Esophagus muscularis mucosa (tissue), 4 donors: ENCODE measurements at regions not wholly inside any gene's neighbourhood (a gene's known extent, or its start where the extent isn't known, plus 50 kb on each side); places are given as distances from the start of the nearest gene placed in this dataset.

Source experiments
- DNase-seq: peaks from one replicate; pipeline ENCODE4 v3.0.0-alpha.2; 2017; ENCODE audit errors: extremely low spot score
- H3K27ac ChIP-seq, 4 donors: fragments of 200-600 bp; sonication (generic); replicated peaks in 1 of 4; 1 replicate in 3 of 4; 2 replicates in 1 of 4; pipeline ENCODE4 v1.5.1; 2016 to 2019; ENCODE audit warnings: mild to moderate bottlenecking in 1 of 4
- H3K27me3 ChIP-seq, 4 donors: fragments of 200-600 bp; sonication (generic); one replicate each; pipeline versions ENCODE4 v1.5.1 to v1.6.0; 2016 to 2019
- H3K36me3 ChIP-seq, 4 donors: fragments of 200-600 bp; sonication (generic); one replicate each; pipeline ENCODE4 v1.5.1; 2016 to 2019
- H3K4me1 ChIP-seq, 4 donors: fragments of 200-600 bp; sonication (generic); one replicate each; pipeline ENCODE4 v1.5.1; 2016 to 2019
- H3K4me3 ChIP-seq, 4 donors: fragments of 200-600 bp; sonication (generic); 1 replicate in 2 of 4; 2 replicates in 2 of 4; pipeline ENCODE4 v1.5.1; 2016 to 2019; ENCODE audit warnings: mild to moderate bottlenecking in 4 of 4, moderate library complexity in 1 of 4
- H3K9me3 ChIP-seq, 4 donors: fragments of 200-600 bp; sonication (generic); 1 replicate in 3 of 4; 2 replicates in 1 of 4; pipeline ENCODE4 v1.5.1; 2016 to 2019
- EP300 ChIP-seq: sonication (generic); formaldehyde crosslinking; IDR thresholded peaks from one replicate; pipeline ENCODE4 v1.6.1; 2017; ENCODE audit warnings: antibody characterized with exemption
- POLR2A ChIP-seq: fragments of 450-650 bp; IDR thresholded peaks from one replicate; pipeline ENCODE4 v1.6.1; 2017; ENCODE audit warnings: antibody characterized with exemption, moderate library complexity, mild to moderate bottlenecking, low read depth
- POLR2AphosphoS5 ChIP-seq, 2 donors: sonication (generic); formaldehyde crosslinking; IDR thresholded peaks; one replicate each; pipeline ENCODE4 v1.6.1; 2017; ENCODE audit warnings: antibody characterized with exemption in 2 of 2
- WGBS: methylation state at CpG from one replicate; pipeline ENCODE4 v1.1.5; 2018; 5-methylcytosine and 5-hydroxymethylcytosine counted together
- intact Hi-C: fragments of 100-400 bp; cut with DNase I; formaldehyde crosslinking; loops from one replicate; pipeline ENCODE4 v1.15.1; 2023
- TF ChIP-seq, protein P1 (sequence below), 3 experiments: fragments of 200-600 bp in 2 of 3; fragments of 450-650 bp in 1 of 3; sonication (generic) in 2 of 3; IDR thresholded peaks; one replicate each; pipeline ENCODE4 v1.5.1; 2017 to 2019; ENCODE audit warnings: antibody characterized with exemption in 3 of 3, mild to moderate bottlenecking in 2 of 3, moderate library complexity in 1 of 3

DNA sequence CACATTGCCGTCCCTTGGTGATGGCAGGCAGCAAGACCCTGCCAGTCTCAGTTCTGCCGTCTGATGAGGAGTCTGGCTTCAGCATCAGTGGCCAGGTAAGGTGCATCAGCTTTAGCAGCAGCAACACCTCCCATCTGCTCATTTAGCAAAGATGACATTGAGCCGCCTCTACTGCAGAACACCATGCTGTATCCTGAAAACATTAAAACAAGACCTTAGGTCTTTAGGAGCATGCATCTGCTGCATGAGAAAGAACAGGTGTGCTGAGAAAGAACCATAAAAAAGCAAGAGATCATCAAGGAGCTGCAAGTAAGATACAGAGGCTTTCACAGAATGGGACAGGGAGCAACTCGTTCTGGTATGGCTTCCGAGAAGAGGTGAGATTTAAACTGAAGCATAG, 87.5 kb downstream of the SCN11A start:
- Histone ChIP-seq H3K36me3 (no peaks in the 10 kb centered on the region), H3K27ac (no peak overlapping the region), H3K4me3 (no peak overlapping the region), H3K9me3 (no peaks in the 10 kb centered on the region), H3K27me3 (peaks cover 0 to 6% (median 0%) of the 10 kb centered on the region in 4 donors), H3K4me1 (no peaks in the 10 kb centered on the region)
- no peak for TF ChIP-seq EP300
- no peak for TF ChIP-seq POLR2A
- no peak for TF ChIP-seq POLR2AphosphoS5 (IDR thresholded peaks at IDR 0.05)
- TF ChIP-seq, protein P1, sequence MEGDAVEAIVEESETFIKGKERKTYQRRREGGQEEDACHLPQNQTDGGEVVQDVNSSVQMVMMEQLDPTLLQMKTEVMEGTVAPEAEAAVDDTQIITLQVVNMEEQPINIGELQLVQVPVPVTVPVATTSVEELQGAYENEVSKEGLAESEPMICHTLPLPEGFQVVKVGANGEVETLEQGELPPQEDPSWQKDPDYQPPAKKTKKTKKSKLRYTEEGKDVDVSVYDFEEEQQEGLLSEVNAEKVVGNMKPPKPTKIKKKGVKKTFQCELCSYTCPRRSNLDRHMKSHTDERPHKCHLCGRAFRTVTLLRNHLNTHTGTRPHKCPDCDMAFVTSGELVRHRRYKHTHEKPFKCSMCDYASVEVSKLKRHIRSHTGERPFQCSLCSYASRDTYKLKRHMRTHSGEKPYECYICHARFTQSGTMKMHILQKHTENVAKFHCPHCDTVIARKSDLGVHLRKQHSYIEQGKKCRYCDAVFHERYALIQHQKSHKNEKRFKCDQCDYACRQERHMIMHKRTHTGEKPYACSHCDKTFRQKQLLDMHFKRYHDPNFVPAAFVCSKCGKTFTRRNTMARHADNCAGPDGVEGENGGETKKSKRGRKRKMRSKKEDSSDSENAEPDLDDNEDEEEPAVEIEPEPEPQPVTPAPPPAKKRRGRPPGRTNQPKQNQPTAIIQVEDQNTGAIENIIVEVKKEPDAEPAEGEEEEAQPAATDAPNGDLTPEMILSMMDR (IDR thresholded peaks at IDR 0.05), result no peak
- peak; percentile 86 for DNase-seq
- 82% methylated on average over 5 of the region's 5 CpGs for WGBS
- intact Hi-C loops, result no loop called here

DNA sequence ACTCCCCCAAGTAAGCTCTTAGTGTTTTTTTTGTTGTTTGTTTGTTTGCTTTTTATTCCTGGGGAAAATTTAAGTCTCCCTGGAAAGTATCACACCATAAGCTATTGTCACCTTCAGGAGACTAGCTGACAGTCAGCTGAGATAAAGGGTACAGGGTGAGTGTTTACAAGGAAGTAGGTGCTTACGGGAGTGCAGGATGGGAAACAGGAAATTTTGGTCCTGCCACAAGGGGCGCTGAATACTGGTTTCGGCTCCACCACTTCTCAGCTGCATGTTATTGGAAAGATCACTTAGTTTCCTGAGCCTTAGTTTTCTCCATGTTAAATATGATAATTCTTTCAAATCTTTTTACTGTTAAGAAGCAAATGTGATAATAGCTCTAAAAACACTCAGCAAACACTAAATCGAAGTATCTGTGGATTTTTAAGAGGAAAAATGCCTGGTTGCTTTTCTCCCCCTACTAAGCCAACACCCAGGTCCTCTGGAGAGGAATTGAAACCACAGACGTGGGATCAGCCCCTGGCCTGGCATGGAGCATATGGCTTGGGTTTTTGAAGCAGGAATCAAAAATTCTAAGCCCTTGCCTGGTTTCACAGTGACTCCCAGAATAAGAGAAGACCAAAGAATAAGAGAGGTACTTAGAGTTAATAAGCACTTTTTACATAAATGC, 90.7 kb downstream of the SCN11A start:
- no peak for TF ChIP-seq POLR2AphosphoS5 (IDR thresholded peaks at IDR 0.05)
- no peak for TF ChIP-seq EP300
- no peak for TF ChIP-seq POLR2A
- TF ChIP-seq, protein P1 (IDR thresholded peaks at IDR 0.05), result peak; percentile 8 to 56 (median 24)
- 10% methylated on average over 5 of the region's 5 CpGs for WGBS
- Histone ChIP-seq H3K4me1 (no peaks in the 10 kb centered on the region), H3K27me3 (no peaks in the 10 kb centered on the region), H3K9me3 (no peaks in the 10 kb centered on the region), H3K4me3 (no peak overlapping the region), H3K27ac (no peak overlapping the region), H3K36me3 (no peaks in the 10 kb centered on the region)
- DNase-seq, result no peak
- intact Hi-C loops, result no loop called here

DNA sequence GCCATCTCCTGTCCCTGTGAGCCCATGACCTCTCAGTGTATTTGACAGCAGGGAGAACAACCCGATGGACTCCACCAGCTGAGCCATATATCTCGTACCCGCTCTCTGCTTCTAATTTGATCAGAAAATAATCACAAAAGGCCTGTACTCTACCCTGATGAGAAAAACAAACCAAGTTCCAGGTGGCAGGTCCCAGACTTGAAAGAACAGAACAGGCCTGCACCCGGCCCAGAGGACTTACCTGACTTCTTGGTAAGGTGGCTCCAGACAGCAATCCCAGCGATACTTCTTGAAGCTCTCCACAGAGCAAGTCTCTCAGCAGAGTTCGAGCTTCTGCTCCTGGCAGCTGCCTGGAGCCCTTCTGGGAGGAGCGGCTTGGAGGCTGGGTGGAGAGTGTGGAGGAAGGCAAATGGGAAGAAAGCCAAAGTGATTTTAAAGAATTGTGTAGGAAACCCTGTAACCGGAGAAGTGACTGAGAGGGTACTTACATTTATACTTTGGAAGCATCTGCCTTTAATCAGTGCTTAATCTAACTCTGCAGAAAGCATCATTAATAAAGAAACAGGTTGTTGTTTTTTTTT, 91.6 kb downstream of the SCN11A start:
- no peak for TF ChIP-seq EP300
- TF ChIP-seq, protein P1 (IDR thresholded peaks at IDR 0.05), result no peak
- no peak for TF ChIP-seq POLR2A
- no peak for TF ChIP-seq POLR2AphosphoS5 (IDR thresholded peaks at IDR 0.05)
- Histone ChIP-seq H3K4me1 (no peaks in the 10 kb centered on the region), H3K27me3 (no peaks in the 10 kb centered on the region), H3K9me3 (no peaks in the 10 kb centered on the region), H3K4me3 (no peak overlapping the region), H3K27ac (no peak overlapping the region), H3K36me3 (no peaks in the 10 kb centered on the region)
- WGBS, result 69% methylated on average over 8 of the region's 8 CpGs
- intact Hi-C loops, result no loop called here
- no peak for DNase-seq

DNA sequence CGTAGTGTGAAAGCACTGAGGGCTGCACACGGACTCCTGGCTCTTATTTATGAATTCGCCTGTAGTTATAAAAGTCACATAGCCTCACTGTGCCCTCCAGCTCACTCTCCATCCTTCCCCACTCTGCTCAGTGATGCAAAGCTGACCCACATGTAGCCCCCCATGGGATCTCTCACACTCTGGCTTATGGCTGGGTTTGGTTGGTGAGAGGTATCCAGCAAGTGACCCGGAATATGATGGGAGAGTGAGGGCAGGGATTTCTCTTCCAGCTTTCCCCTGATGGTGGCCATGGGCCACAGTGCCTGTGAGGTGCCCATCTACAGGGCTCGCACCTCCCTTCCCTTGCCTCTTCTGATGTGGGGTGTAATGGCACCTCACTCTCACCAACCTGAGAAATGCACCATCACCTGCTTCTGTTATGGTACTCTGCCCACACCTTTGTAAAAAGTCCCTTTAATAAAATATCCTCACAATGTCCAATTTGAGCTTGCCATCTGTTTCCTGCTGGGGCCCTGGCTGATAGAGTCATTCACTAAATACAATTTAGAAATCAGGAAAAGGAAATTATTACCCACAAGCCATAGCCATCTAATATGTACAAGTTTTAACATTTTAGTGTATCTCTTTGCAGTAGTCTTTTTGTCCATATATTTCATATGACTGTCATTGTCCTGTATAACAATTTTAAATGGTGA, 93.6 kb downstream of the SCN11A start:
- TF ChIP-seq EP300, result no peak
- TF ChIP-seq, protein P1 (IDR thresholded peaks at IDR 0.05), result no peak
- TF ChIP-seq POLR2A, result no peak
- no peak for TF ChIP-seq POLR2AphosphoS5 (IDR thresholded peaks at IDR 0.05)
- H3K9me3 ChIP-seq, result no peaks in the 10 kb centered on the region
- H3K4me1 ChIP-seq, result no peaks in the 10 kb centered on the region
- 81% methylated on average over 5 of the region's 5 CpGs for WGBS
- peak; percentile 64 for DNase-seq
- no peaks in the 10 kb centered on the region for H3K36me3 ChIP-seq
- intact Hi-C loops, result no loop called here
- H3K27ac ChIP-seq, result no peak overlapping the region
- no peaks in the 10 kb centered on the region for H3K27me3 ChIP-seq
- H3K4me3 ChIP-seq, result no peak overlapping the region
